ENCODE measurements at regions not wholly inside any gene's neighbourhood (a gene's known extent, or its start where the extent isn't known, plus 50 kb on each side); places are given as distances from the start of the nearest gene placed in this dataset.

GRCh38 chr6:3596766-3597165 is 139.9 kb upstream of the SLC22A23 start:
- no peak for FAIRE-seq
- DNase-seq (ENCODE audit: insufficient read length, low spot score) = no peak

- no peak for DNase-seq (ENCODE audit: insufficient read length, low spot score)
These were observed 137.4 kb upstream of the SLC22A23 start for GRCh38 chr6:3594201-3594600.

GRCh38 chr6:3593161-3593560 is 136.3 kb upstream of the SLC22A23 start:
- no peak for DNase-seq (ENCODE audit: insufficient read length, low spot score)
- FAIRE-seq = no peak

More at GRCh38 chr6:3594201-3594600, 137.4 kb upstream of the SLC22A23 start:
- FAIRE-seq = no peak

- FAIRE-seq (peak; percentile 92), DNase-seq (ENCODE audit: insufficient read length, low spot score) (peak; percentile 82)
These were observed 135.6 kb upstream of the SLC22A23 start for GRCh38 chr6:3592371-3592941.

- FAIRE-seq (no peak), DNase-seq (ENCODE audit: insufficient read length, low spot score) (no peak)
These were observed 135.1 kb upstream of the SLC22A23 start for GRCh38 chr6:3591970-3592369.

GRCh38 chr6:3587660-3588059 is 130.8 kb upstream of the SLC22A23 start:
- FAIRE-seq (no peak), DNase-seq (ENCODE audit: insufficient read length, low spot score) (no peak)

GRCh38 chr6:3585320-3585935 is 128.6 kb upstream of the SLC22A23 start:
- peak; percentile 16 for FAIRE-seq

GRCh38 chr6:3584606-3585005 is 127.8 kb upstream of the SLC22A23 start:
- FAIRE-seq (no peak), DNase-seq (ENCODE audit: insufficient read length, low spot score) (no peak)

More at GRCh38 chr6:3585320-3585935, 128.6 kb upstream of the SLC22A23 start:
- peak; percentile 44 for DNase-seq (ENCODE audit: insufficient read length, low spot score)

GRCh38 chr6:3581469-3581868 is 124.6 kb upstream of the SLC22A23 start:
- FAIRE-seq (peak; percentile 58), DNase-seq (ENCODE audit: insufficient read length, low spot score) (no peak)

- DNase-seq (ENCODE audit: insufficient read length, low spot score) (no peak), FAIRE-seq (no peak)
These were observed 122.9 kb upstream of the SLC22A23 start for GRCh38 chr6:3579652-3580175.

GRCh38 chr6:3578981-3579380 is 122.1 kb upstream of the SLC22A23 start:
- no peak for FAIRE-seq
- DNase-seq (ENCODE audit: insufficient read length, low spot score) = no peak

- no peak for FAIRE-seq
- DNase-seq (ENCODE audit: insufficient read length, low spot score) = no peak
These were observed 120.7 kb upstream of the SLC22A23 start for GRCh38 chr6:3577517-3577916.

GRCh38 chr6:3575701-3576100 is 118.9 kb upstream of the SLC22A23 start:
- DNase-seq (ENCODE audit: insufficient read length, low spot score) = no peak
- FAIRE-seq = no peak

GRCh38 chr6:3575166-3575565 is 118.3 kb upstream of the SLC22A23 start:
- no peak for DNase-seq (ENCODE audit: insufficient read length, low spot score)
- FAIRE-seq = no peak

GRCh38 chr6:3573670-3574069 is 116.8 kb upstream of the SLC22A23 start:
- DNase-seq (ENCODE audit: insufficient read length, low spot score) (no peak), FAIRE-seq (no peak)

- DNase-seq (ENCODE audit: insufficient read length, low spot score) = no peak
- no peak for FAIRE-seq
These were observed 115.0 kb upstream of the SLC22A23 start for GRCh38 chr6:3571836-3572235.

GRCh38 chr6:3571250-3571681 is 114.4 kb upstream of the SLC22A23 start:
- FAIRE-seq (no peak), DNase-seq (ENCODE audit: insufficient read length, low spot score) (no peak)

- DNase-seq (ENCODE audit: insufficient read length, low spot score) = no peak
These were observed 113.0 kb upstream of the SLC22A23 start for GRCh38 chr6:3569816-3570215.

GRCh38 chr6:3568396-3569082 is 111.7 kb upstream of the SLC22A23 start:
- DNase-seq (ENCODE audit: insufficient read length, low spot score) (no peak), FAIRE-seq (peak; percentile 62)

More at GRCh38 chr6:3569816-3570215, 113.0 kb upstream of the SLC22A23 start:
- no peak for FAIRE-seq

- DNase-seq (ENCODE audit: insufficient read length, low spot score) = no peak
- no peak for FAIRE-seq
These were observed 110.0 kb upstream of the SLC22A23 start for GRCh38 chr6:3566812-3567211.

GRCh38 chr6:3565291-3565690 is 108.4 kb upstream of the SLC22A23 start:
- DNase-seq (ENCODE audit: insufficient read length, low spot score) (no peak), FAIRE-seq (no peak)

GRCh38 chr6:3561725-3562124 is 104.9 kb upstream of the SLC22A23 start:
- peak; percentile 20 for DNase-seq (ENCODE audit: insufficient read length, low spot score)
- no peak for FAIRE-seq
